ACC112 (cell line): ENCODE measurements at regions not wholly inside any gene's neighbourhood (a gene's known extent, or its start where the extent isn't known, plus 50 kb on each side); places are given as distances from the start of the nearest gene placed in this dataset.

ENCODE experiments used
- H2AFZ ChIP-seq: fragments of 200-600 bp; sonication (generic); one replicate; pipeline ENCODE4 v1.6.0; 2017; ENCODE audit warnings: antibody characterized with exemption, low read length; ENCODE audit not compliant: unreplicated experiment
- H3K27ac ChIP-seq: fragments of 200-600 bp; sonication (generic); 2 replicates; pipeline ENCODE4 v1.5.1; 2014; ENCODE audit warnings: low read depth, mild to moderate bottlenecking, antibody characterized with exemption, low read length, moderate library complexity
- H3K27me3 ChIP-seq: fragments of 200-600 bp; sonication (generic); 2 replicates; pipeline ENCODE4 v1.6.1; 2014; ENCODE audit warnings: mild to moderate bottlenecking, antibody characterized with exemption, low read length, moderate library complexity, mixed read lengths; ENCODE audit not compliant: insufficient read depth
- H3K36me3 ChIP-seq: fragments of 200-600 bp; sonication (generic); 2 replicates; pipeline ENCODE4 v1.6.1; 2016; ENCODE audit warnings: mild to moderate bottlenecking, antibody characterized with exemption, low read length, moderate library complexity, mixed read lengths; ENCODE audit not compliant: insufficient read depth
- H3K4me1 ChIP-seq: fragments of 200-600 bp; sonication (generic); one replicate; pipeline ENCODE4 v1.6.1; 2016; ENCODE audit warnings: low read length, mixed read lengths; ENCODE audit not compliant: insufficient read depth, unreplicated experiment, control insufficient read depth
- H3K4me3 ChIP-seq: fragments of 200-600 bp; sonication (generic); 2 replicates; pipeline ENCODE4 v1.5.1; 2014; ENCODE audit warnings: mild to moderate bottlenecking, low read depth, low read length
- H3K79me2 ChIP-seq: fragments of 200-600 bp; sonication (generic); one replicate; pipeline ENCODE4 v1.6.0; 2016; ENCODE audit warnings: low read length; ENCODE audit not compliant: control insufficient read depth, unreplicated experiment, insufficient read depth

GRCh38 chr18:2108591-2108990 lies 462.7 kb downstream of the METTL4 start:
- Histone ChIP-seq H3K27ac (no peak overlapping the region), H3K36me3 (no peaks in the 10 kb centered on the region), H2AFZ (no peak overlapping the region), H3K4me1 (no peaks in the 10 kb centered on the region), H3K79me2 (no peaks in the 10 kb centered on the region), H3K4me3 (no peak overlapping the region), H3K27me3 (no peaks in the 10 kb centered on the region)

GRCh38 chr18:2111456-2111855 lies 459.8 kb downstream of the METTL4 start:
- no peaks in the 10 kb centered on the region for H3K4me1 ChIP-seq
- H3K27ac ChIP-seq, result no peak overlapping the region
- no peak overlapping the region for H2AFZ ChIP-seq
- no peaks in the 10 kb centered on the region for H3K36me3 ChIP-seq
- H3K79me2 ChIP-seq, result no peaks in the 10 kb centered on the region
- H3K27me3 ChIP-seq, result no peaks in the 10 kb centered on the region
- H3K4me3 ChIP-seq, result no peak overlapping the region

- Histone ChIP-seq H3K4me1 (no peaks in the 10 kb centered on the region), H3K4me3 (no peak overlapping the region), H3K27ac (no peak overlapping the region), H3K27me3 (no peaks in the 10 kb centered on the region), H3K36me3 (no peaks in the 10 kb centered on the region), H2AFZ (no peak overlapping the region), H3K79me2 (no peaks in the 10 kb centered on the region)
Measured at GRCh38 chr18:2112435-2113045, 458.8 kb downstream of the METTL4 start.

- Histone ChIP-seq H3K27ac (no peak overlapping the region), H3K79me2 (no peaks in the 10 kb centered on the region), H3K27me3 (no peaks in the 10 kb centered on the region; the same call in 1 of the 2 replicates), H3K36me3 (no peaks in the 10 kb centered on the region), H3K4me3 (no peak overlapping the region), H2AFZ (no peak overlapping the region), H3K4me1 (no peaks in the 10 kb centered on the region)
Measured at GRCh38 chr18:2114289-2114688, 457.0 kb downstream of the METTL4 start.

GRCh38 chr18:2114765-2115164 lies 456.5 kb downstream of the METTL4 start:
- H3K27me3 ChIP-seq, result no peaks in the 10 kb centered on the region; the same call in 1 of the 2 replicates
- no peak overlapping the region for H2AFZ ChIP-seq
- H3K4me3 ChIP-seq, result no peak overlapping the region
- H3K4me1 ChIP-seq, result no peaks in the 10 kb centered on the region
- no peaks in the 10 kb centered on the region for H3K79me2 ChIP-seq
- H3K27ac ChIP-seq, result no peak overlapping the region
- no peaks in the 10 kb centered on the region for H3K36me3 ChIP-seq

- Histone ChIP-seq H3K4me1 (no peaks in the 10 kb centered on the region), H3K79me2 (no peaks in the 10 kb centered on the region), H3K4me3 (no peak overlapping the region), H3K36me3 (no peaks in the 10 kb centered on the region), H2AFZ (no peak overlapping the region), H3K27ac (no peak overlapping the region), H3K27me3 (no peaks in the 10 kb centered on the region; the same call in 1 of the 2 replicates)
Measured at GRCh38 chr18:2121224-2121623, 450.1 kb downstream of the METTL4 start.

- no peaks in the 10 kb centered on the region for H3K79me2 ChIP-seq
- H3K4me1 ChIP-seq, result no peaks in the 10 kb centered on the region
- no peaks in the 10 kb centered on the region for H3K36me3 ChIP-seq
- no peaks in the 10 kb centered on the region; the same call in 1 of the 2 replicates for H3K27me3 ChIP-seq
- H3K27ac ChIP-seq, result no peak overlapping the region
- no peak overlapping the region for H2AFZ ChIP-seq
- H3K4me3 ChIP-seq, result no peak overlapping the region
Measured at GRCh38 chr18:2123077-2123476, 448.2 kb downstream of the METTL4 start.

GRCh38 chr18:2134364-2134763 lies 436.9 kb downstream of the METTL4 start:
- no peaks in the 10 kb centered on the region for H3K4me1 ChIP-seq
- no peaks in the 10 kb centered on the region for H3K36me3 ChIP-seq
- no peak overlapping the region for H2AFZ ChIP-seq
- no peak overlapping the region for H3K4me3 ChIP-seq
- H3K79me2 ChIP-seq, result no peaks in the 10 kb centered on the region
- no peak overlapping the region for H3K27ac ChIP-seq
- H3K27me3 ChIP-seq, result no peaks in the 10 kb centered on the region

GRCh38 chr18:2135309-2135708 lies 436.0 kb downstream of the METTL4 start:
- H3K27ac ChIP-seq, result no peak overlapping the region

GRCh38 chr18:2138552-2138951 lies 432.8 kb downstream of the METTL4 start:
- Histone ChIP-seq H2AFZ (no peak overlapping the region), H3K27me3 (no peaks in the 10 kb centered on the region), H3K4me3 (no peak overlapping the region), H3K4me1 (no peaks in the 10 kb centered on the region), H3K79me2 (no peaks in the 10 kb centered on the region), H3K36me3 (no peaks in the 10 kb centered on the region), H3K27ac (no peak overlapping the region)

More at GRCh38 chr18:2135309-2135708, 436.0 kb downstream of the METTL4 start:
- H3K4me1 ChIP-seq, result no peaks in the 10 kb centered on the region
- no peaks in the 10 kb centered on the region for H3K27me3 ChIP-seq
- H2AFZ ChIP-seq, result no peak overlapping the region
- H3K79me2 ChIP-seq, result no peaks in the 10 kb centered on the region
- H3K36me3 ChIP-seq, result no peaks in the 10 kb centered on the region
- H3K4me3 ChIP-seq, result no peak overlapping the region

GRCh38 chr18:2139691-2140090 lies 431.6 kb downstream of the METTL4 start:
- Histone ChIP-seq H3K79me2 (no peaks in the 10 kb centered on the region), H3K27ac (no peak overlapping the region), H3K27me3 (no peaks in the 10 kb centered on the region), H3K4me1 (no peaks in the 10 kb centered on the region), H3K36me3 (no peaks in the 10 kb centered on the region), H2AFZ (no peak overlapping the region), H3K4me3 (no peak overlapping the region)
